ENCODE measurements at regions not wholly inside any gene's neighbourhood (a gene's known extent, or its start where the extent isn't known, plus 50 kb on each side); places are given as distances from the start of the nearest gene placed in this dataset.

GRCh38 chr5:109560554-109560953 is 129.2 kb upstream of the MAN2A1 start:
- TF ChIP-seq POLR2A (IDR thresholded peaks at IDR 0.05): no peak
- TF ChIP-seq CTCF (IDR thresholded peaks at IDR 0.05 in 4 of 5, conservative IDR thresholded peaks at IDR 0.05 in 1 of 5): no peak
